H1 (cell line): ENCODE measurements at regions not wholly inside any gene's neighbourhood (a gene's known extent, or its start where the extent isn't known, plus 50 kb on each side); places are given as distances from the start of the nearest gene placed in this dataset.

ENCODE experiments used
- BACH1 ChIP-seq: IDR thresholded peaks from 2 replicates; pipeline ENCODE4 v1.6.1; 2012; ENCODE audit warnings: low read length, improper control_type of control experiment
- CHD1 ChIP-seq: IDR thresholded peaks from 2 replicates; pipeline ENCODE4 v1.6.1; 2012; ENCODE audit warnings: low read depth, low read length, improper control_type of control experiment
- EZH2 ChIP-seq: fragments of 200-600 bp; sonication (generic); IDR thresholded peaks from 2 replicates; pipeline ENCODE4 v1.7.1; 2012; ENCODE audit warnings: low read depth, mild to moderate bottlenecking, moderate library complexity, low read length, inconsistent platforms; ENCODE audit not compliant: severe bottlenecking
- MAX ChIP-seq: IDR thresholded peaks from 2 replicates; pipeline ENCODE4 v1.6.1; 2012; ENCODE audit warnings: inconsistent platforms
- POLR2A ChIP-seq, 2 experiments: IDR thresholded peaks; 1 replicate in 1 of 2; 2 replicates in 1 of 2; pipeline ENCODE4 v1.6.1; 2011; ENCODE audit warnings: low read depth in 2 of 2, low read length in 2 of 2, mild to moderate bottlenecking in 2 of 2; ENCODE audit errors: control extremely low read depth in 1 of 2
- YY1 ChIP-seq: IDR thresholded peaks from 2 replicates; pipeline ENCODE4 v1.6.1; 2011; ENCODE audit warnings: low read depth, mild to moderate bottlenecking, low read length

GRCh38 chr5:105134328-105134727 is 1571.7 kb upstream of the NUDT12 start:
- no peak for TF ChIP-seq CHD1
- no peak for TF ChIP-seq MAX
- no peak for TF ChIP-seq EZH2
- TF ChIP-seq BACH1, result no peak
- TF ChIP-seq POLR2A (IDR thresholded peaks at IDR 0.05; ENCODE audit: control extremely low read depth in 1 of 2, low read depth in 2 of 2, low read length in 2 of 2), result no peak
- no peak for TF ChIP-seq YY1
